HepG2 (cell line): ENCODE measurements at regions not wholly inside any gene's neighbourhood (a gene's known extent, or its start where the extent isn't known, plus 50 kb on each side); places are given as distances from the start of the nearest gene placed in this dataset.

Source experiments
- ATAC-seq: fragments of 200-7000 bp; cut with Tn5 transposase; 3 replicates; pipeline ENCODE4 v1.9.1; 2020; ENCODE audit warnings: mild to moderate bottlenecking, moderate library complexity
- BruUV-seq: library from RNA; stranded (reverse); fragments of 400-500 nt; replicated peaks from 2 replicates; lab custom pipeline; 2021; lab: Mats Ljungman, UMichigan
- CTCF ChIA-PET: fragments of 300-600 bp; formaldehyde crosslinking; extraction: SDS; loops from one replicate; lab custom pipeline; 2021; ENCODE audit warnings: low total read pairs, inconsistent platforms, low intra/inter-chr PET ratio; lab: Yijun Ruan, JAX
- POLR2A ChIA-PET: fragments of 350-600 bp; sonication (Branson Sonifier 250); formaldehyde crosslinking; loops from one replicate; lab custom pipeline; 2020; ENCODE audit warnings: antibody characterized with exemption, inconsistent platforms; lab: Yijun Ruan, JAX
- DNase-seq: peaks from one replicate; pipeline ENCODE4 v3.0.0-alpha.2; 2015; ENCODE audit warnings: low spot score
- FAIRE-seq: peaks from 3 replicates; lab custom pipeline; 2011; peaks lifted over from hg19 to GRCh38; lab: Jason Lieb, UNC
- H2AFZ ChIP-seq: one replicate; pipeline ENCODE4 v1.6.1; 2011; ENCODE audit warnings: low read length, inconsistent platforms
- H3K27ac ChIP-seq: fragments of 300-600 bp; 3 replicates; pipeline ENCODE4 v1.8.0; 2011; ENCODE audit warnings: mixed run types, mild to moderate bottlenecking, mixed read lengths, low read length, inconsistent platforms; ENCODE audit not compliant: insufficient read depth; ENCODE audit errors: extremely low read length
- H3K27me3 ChIP-seq, 2 experiments: fragments of 200-600 bp in 1 of 2; 2 replicates in 1 of 2; 3 replicates in 1 of 2; pipeline versions ENCODE4 v1.6.0 to v1.8.0; 2011; ENCODE audit warnings: low read length in 2 of 2, mild to moderate bottlenecking in 2 of 2, moderate library complexity in 2 of 2, inconsistent platforms in 1 of 2; ENCODE audit not compliant: insufficient read depth in 2 of 2, control insufficient read depth in 1 of 2
- H3K36me3 ChIP-seq, 2 experiments: fragments of 200-600 bp in 1 of 2; replicated peaks in 1 of 2; 2 replicates in 1 of 2; 3 replicates in 1 of 2; pipeline versions ENCODE4 v1.5.1 to v1.8.0; 2011; ENCODE audit warnings: low read length in 2 of 2, inconsistent platforms in 1 of 2; ENCODE audit not compliant: insufficient read depth in 2 of 2, control insufficient read depth in 1 of 2
- H3K4me1 ChIP-seq: 2 replicates; pipeline ENCODE4 v1.5.1; 2012; ENCODE audit warnings: low read length, inconsistent platforms; ENCODE audit not compliant: insufficient read depth
- H3K4me2 ChIP-seq: 2 replicates; pipeline ENCODE4 v1.6.0; 2011; ENCODE audit warnings: low read depth, low read length, inconsistent platforms
- H3K4me3 ChIP-seq, 3 experiments: fragments of 200-600 bp in 1 of 3; sonication (generic), shearing (Covaris generic) in 1 of 3; replicated peaks in 1 of 3; 2 replicates each; pipeline ENCODE4 v1.5.1; 2011 to 2016; ENCODE audit warnings: low read length in 3 of 3, inconsistent platforms in 2 of 3, low read depth in 2 of 3, mild to moderate bottlenecking in 2 of 3, control low read depth in 1 of 3, mixed read lengths in 1 of 3; ENCODE audit not compliant: insufficient read depth in 1 of 3
- H3K79me2 ChIP-seq: one replicate; pipeline ENCODE4 v1.6.1; 2011; ENCODE audit warnings: low read length, inconsistent platforms; ENCODE audit not compliant: insufficient read depth
- H3K9ac ChIP-seq: 2 replicates; pipeline ENCODE4 v1.6.0; 2011; ENCODE audit warnings: mild to moderate bottlenecking, low read depth, low read length, inconsistent platforms; ENCODE audit not compliant: insufficient read depth
- H3K9me3 ChIP-seq: 2 replicates; pipeline ENCODE4 v1.5.1; 2012; ENCODE audit warnings: mild to moderate bottlenecking, low read length
- H4K20me1 ChIP-seq: 2 replicates; pipeline ENCODE4 v1.6.0; 2011; ENCODE audit warnings: inconsistent platforms, mild to moderate bottlenecking, low read length, moderate library complexity; ENCODE audit not compliant: insufficient read depth
- POLR2AphosphoS2 ChIP-seq: IDR thresholded peaks from 2 replicates; pipeline ENCODE4 v1.6.1; 2011; ENCODE audit warnings: low read depth, low read length, improper control_type of control experiment
- SIX1 ChIP-seq: sonication (generic); formaldehyde crosslinking; IDR thresholded peaks from 2 replicates; pipeline ENCODE4 v1.4.0; 2020; ENCODE audit warnings: missing genetic modification reagents, borderline replicate concordance
- ZNF224 ChIP-seq: sonication (generic); formaldehyde crosslinking; IDR thresholded peaks from 2 replicates; pipeline ENCODE4 v1.5.0; 2020; ENCODE audit warnings: mild to moderate bottlenecking, missing genetic modification reagents
- ZNF501 ChIP-seq: sonication (generic); formaldehyde crosslinking; IDR thresholded peaks from 2 replicates; pipeline ENCODE4 v1.5.1; 2020; ENCODE audit warnings: mild to moderate bottlenecking, moderate library complexity, missing genetic modification reagents
- ZNF652 ChIP-seq: IDR thresholded peaks from 2 replicates; pipeline ENCODE4 v1.6.1; 2016; ENCODE audit warnings: low read depth, borderline replicate concordance
- ZNF713 ChIP-seq: sonication (generic); formaldehyde crosslinking; IDR thresholded peaks from 2 replicates; pipeline ENCODE4 v1.4.0; 2020; ENCODE audit warnings: mild to moderate bottlenecking, missing genetic modification reagents
- WGBS: methylation state at CpG from one replicate; pipeline ENCODE4 v1.1.6; 2017; ENCODE audit warnings: low lambda C conversion rate; 5-methylcytosine and 5-hydroxymethylcytosine counted together
- in situ Hi-C: cut with HindIII; loops from 2 replicates; pipeline ENCODE4 v1.10.0; 2017; ENCODE audit warnings: low pct_unique_long_range_greater_than_20kb; ENCODE audit not compliant: extremely low pct_ligation_motif_present
- intact Hi-C: fragments of 100-400 bp; cut with micrococcal nuclease; formaldehyde crosslinking; loops from one replicate; pipeline ENCODE4 v1.10.0; 2022; ENCODE audit not compliant: unreplicated experiment

- no peaks in the 10 kb centered on the region for H4K20me1 ChIP-seq
- H3K79me2 ChIP-seq: no peaks in the 10 kb centered on the region
- H3K27ac ChIP-seq: no peak overlapping the region
- no peak overlapping the region for H3K9ac ChIP-seq
- H3K4me3 ChIP-seq: no peak overlapping the region
- DNase-seq (no peak), FAIRE-seq (no peak), ATAC-seq (no peak)
- H2AFZ ChIP-seq: no peak overlapping the region
- intact Hi-C loops: no loop called here
- ChIA-PET POLR2A (no interaction called here), CTCF (no interaction called here)
- no peaks in the 10 kb centered on the region for H3K36me3 ChIP-seq
- in situ Hi-C loops: no loop called here
- no peaks in the 10 kb centered on the region for H3K9me3 ChIP-seq
- 52% methylated on average over 7 of the region's 7 CpGs for WGBS
- no TSS peak for BruUV-seq
- H3K27me3 ChIP-seq: no peaks in the 10 kb centered on the region
- no peak for TF ChIP-seq ZNF713 (CRISPR knock-in tag)
- 0 out of 2 replicates have a peak, but pooled peaks have one; percentile 24 for TF ChIP-seq ZNF501 (CRISPR knock-in tag)
- H3K4me1 ChIP-seq: peaks cover 17% of the 10 kb centered on the region
- no peak overlapping the region for H3K4me2 ChIP-seq
Measured at GRCh38 chr6:143616741-143617140, 61.0 kb upstream of the PHACTR2 start.

DNA sequence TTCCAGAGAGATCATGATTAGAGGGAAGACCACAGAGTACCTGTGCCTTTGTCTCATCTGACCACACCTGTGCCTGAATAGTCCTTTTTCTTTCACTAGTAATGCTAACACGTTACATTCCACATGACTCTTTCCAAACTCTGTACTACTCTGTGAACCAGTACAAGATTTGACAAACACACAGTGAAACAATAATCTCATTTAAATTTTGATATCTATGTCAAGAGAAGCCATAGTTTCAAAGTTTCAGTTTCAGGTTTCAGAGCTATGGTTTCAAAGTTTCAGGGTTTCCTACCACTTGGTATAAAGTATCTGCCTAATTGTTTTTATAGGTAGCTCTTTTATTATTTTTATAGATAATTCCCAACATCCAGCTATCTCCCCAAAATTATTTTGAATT, 62.0 kb upstream of the PHACTR2 start:
- 93% methylated on average over 1 of the region's 1 CpG for WGBS
- Histone ChIP-seq H3K4me3 (no peak overlapping the region), H3K27me3 (no peaks in the 10 kb centered on the region), H4K20me1 (no peaks in the 10 kb centered on the region), H3K36me3 (no peaks in the 10 kb centered on the region), H3K9ac (no peak overlapping the region), H3K27ac (no peak overlapping the region), H2AFZ (no peak overlapping the region), H3K4me2 (no peak overlapping the region), H3K9me3 (no peaks in the 10 kb centered on the region), H3K79me2 (no peaks in the 10 kb centered on the region), H3K4me1 (peaks cover 16% of the 10 kb centered on the region)
- FAIRE-seq (no peak), DNase-seq (no peak), ATAC-seq (no peak)
- intact Hi-C loops: no loop called here
- in situ Hi-C loops: no loop called here
- ChIA-PET POLR2A (no interaction called here), CTCF (no interaction called here)
- TF ChIP-seq SIX1 (CRISPR knock-in tag) (no peak), POLR2AphosphoS2 (no peak), ZNF224 (CRISPR knock-in tag) (no peak), ZNF652 (CRISPR knock-in tag) (no peak)
- no TSS peak for BruUV-seq
